ENCODE measurements at regions not wholly inside any gene's neighbourhood (a gene's known extent, or its start where the extent isn't known, plus 50 kb on each side); places are given as distances from the start of the nearest gene placed in this dataset.

DNA sequence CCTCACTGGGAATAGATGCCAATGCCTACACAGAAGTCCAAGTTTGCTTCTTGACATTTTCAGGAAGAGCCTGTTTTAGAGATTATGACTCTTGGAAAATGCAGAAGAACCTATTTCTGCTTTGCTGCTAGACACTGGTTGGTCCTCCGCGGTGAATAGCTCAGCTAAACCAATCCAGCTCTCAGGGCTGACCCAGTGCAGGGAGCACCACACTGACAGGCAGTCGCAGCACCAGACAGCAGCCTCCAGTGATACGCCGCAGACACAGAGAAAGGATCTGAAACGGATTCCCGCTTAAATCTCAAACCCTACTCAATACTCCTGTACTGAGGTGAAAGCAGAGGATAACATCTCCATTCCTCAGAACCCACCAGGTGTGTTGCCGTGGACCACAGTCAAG, 183.4 kb downstream of the ENGASE start:
- no peak for DNase-seq (ENCODE audit: low read depth in 2 of 3, low spot score in 2 of 3)

- no peak for DNase-seq (ENCODE audit: low read depth in 2 of 3, low spot score in 2 of 3)
Observed at GRCh38 chr17:79255926-79256585, 181.4 kb downstream of the ENGASE start.

- DNase-seq (ENCODE audit: low read depth in 2 of 3, low spot score in 2 of 3): no peak
Observed at GRCh38 chr17:79255456-79255855, 180.8 kb downstream of the ENGASE start.

GRCh38 chr17:79255046-79255445, 180.4 kb downstream of the ENGASE start:
- DNase-seq (ENCODE audit: low read depth in 2 of 3, low spot score in 2 of 3): no peak

DNA sequence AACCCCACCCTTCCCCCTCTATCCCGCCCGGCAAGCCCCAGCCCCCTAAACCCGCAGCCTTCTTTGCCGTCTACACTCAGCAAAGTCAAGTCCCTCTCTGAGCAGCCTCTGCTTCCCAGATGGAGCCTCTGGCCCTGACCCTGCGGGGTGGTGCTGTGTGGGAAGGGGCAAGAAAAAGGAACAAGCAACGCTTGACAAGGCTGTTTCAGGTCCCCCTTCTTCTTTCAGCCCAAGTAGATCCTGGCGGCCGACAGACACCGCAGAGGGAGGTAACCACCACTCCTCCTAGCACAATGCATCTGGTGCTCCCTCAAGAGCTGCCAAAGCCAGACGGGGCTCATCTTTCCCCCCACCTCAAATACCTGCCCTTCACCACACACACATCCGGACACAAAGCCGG, 178.3 kb downstream of the ENGASE start:
- DNase-seq (ENCODE audit: low read depth in 2 of 3, low spot score in 2 of 3): no peak

- no peak for DNase-seq (ENCODE audit: low read depth in 2 of 3, low spot score in 2 of 3)
Observed at GRCh38 chr17:79251824-79252223, 177.2 kb downstream of the ENGASE start.

DNA sequence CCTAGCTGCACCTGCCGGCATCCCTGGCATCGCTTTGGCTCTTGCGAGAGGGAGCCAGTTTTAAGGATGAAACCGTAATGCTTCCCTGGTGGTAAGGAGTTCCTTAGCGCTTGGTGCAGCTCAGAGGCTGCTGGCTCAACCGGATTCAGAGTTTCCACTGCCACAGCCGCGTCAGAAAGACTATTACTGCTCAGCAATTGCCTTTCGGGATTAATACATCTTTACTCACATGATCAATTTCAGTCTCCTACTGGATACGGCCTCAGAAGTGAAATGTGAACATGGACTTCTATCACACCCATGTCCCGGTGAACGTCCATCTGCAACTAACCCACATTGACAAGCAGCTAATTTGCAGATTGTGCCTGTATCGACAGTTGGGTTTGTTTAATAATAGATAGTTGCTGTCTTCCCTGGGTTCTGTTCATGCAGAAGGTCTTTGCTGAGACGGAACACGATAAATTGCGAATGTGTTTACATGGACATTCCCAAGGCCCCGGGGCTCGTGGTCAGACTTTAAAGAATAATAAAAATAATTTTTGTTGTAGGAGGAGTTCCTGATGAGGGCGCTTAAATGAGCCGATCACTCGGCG, 175.4 kb downstream of the ENGASE start:
- DNase-seq (ENCODE audit: low read depth in 2 of 3, low spot score in 2 of 3): no peak

DNA sequence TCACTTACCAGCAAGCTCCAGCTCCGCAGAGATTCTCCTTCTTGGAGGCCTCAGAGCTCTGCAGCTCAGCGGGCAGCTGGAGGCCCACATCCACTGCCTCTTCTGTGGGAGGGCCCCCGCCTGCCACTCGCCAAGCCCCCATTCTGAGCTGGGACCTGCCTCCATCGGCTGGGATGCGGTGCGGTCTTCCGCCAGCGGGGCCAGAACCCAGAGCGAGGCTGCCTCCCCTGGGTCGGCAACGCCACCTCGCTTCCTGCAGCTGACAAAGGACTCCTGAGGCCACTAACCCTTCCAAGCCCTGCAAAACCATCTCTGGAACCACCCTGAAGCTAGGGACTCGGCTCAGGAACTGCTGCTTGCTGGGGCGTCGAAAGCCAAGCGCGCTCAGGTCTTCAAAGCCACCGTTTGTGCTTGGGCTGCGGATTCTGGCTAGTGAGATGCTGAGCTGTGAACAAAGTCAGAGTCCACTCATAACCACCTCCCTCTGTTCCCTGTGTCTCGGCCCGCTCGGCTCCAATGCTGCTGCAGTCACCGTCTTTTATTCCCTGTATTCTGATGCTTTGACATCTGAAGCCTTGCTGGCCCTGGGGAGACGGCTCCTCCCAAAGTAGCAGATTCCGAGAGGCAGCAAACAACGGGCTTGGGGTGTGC, 174.3 kb downstream of the ENGASE start:
- DNase-seq (ENCODE audit: low read depth in 2 of 3, low spot score in 2 of 3): no peak

DNA sequence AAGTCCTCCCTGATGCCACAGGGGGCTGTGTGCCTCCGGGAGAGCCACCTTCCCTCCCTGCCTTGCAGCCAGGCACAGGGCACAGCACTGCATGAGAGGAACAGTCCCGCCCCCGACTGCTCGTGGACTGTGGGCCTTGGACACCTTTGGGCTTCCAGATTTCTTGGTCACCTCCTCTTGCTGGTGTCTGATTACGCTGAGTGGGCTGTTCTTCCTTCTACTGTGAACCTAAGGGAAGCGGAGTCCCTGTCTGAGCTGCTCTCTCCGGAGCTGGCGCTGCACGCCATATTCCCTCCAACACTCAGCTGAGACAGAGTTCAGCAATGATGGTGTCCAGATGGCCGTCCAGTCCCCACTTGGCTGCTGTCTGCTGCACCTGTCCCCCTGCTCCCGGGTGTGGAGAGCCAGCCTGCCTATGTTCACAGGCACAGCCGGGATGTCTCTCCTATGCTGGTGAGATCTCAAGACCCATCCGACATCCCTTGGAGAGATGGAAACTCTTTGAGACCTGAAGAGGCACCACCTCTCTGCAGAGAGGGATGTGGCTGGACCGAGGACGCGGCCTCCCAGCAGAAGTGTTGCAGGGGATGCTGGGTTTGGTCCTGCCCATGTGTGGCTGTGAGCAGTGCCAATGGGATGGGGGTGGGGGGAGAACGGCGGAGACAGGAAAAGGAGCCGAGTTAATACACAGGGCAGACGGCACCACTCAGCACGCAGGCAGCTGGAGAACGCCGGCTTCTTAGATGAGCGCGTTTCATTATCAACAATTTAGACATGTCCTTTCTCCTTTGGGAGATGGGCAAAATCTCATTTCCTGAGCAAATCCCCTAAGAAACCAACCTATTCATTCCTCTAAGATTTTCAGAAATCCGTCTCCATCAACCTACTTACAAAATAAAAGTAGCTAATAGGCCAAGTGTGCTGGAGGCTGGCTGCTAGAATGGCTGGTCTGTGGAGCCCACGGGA, 171.9 kb downstream of the ENGASE start:
- DNase-seq (ENCODE audit: low read depth in 2 of 3, low spot score in 2 of 3): no peak

- DNase-seq (ENCODE audit: low read depth in 2 of 3, low spot score in 2 of 3): no peak
Observed at GRCh38 chr17:79244665-79245064, 170.0 kb downstream of the ENGASE start.

DNA sequence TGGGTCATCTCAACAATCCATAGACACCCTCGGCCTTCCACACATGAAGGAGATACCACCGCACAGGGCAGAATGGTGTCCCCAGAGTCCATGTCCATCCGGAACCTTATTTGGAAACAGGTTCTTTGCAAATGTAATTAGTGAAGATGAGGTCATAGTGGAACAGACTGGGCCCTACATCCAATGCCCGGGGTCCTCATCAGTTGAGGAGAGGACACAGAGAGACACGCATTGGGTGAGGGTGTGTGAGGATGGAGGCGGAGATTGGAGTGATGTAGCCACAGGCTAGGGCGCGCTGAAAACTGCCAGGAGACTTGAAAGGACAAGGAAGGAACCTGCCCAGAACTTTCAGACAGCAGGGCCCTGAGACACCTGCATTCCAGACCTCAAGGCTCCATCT, 169.4 kb downstream of the ENGASE start:
- no peak for DNase-seq (ENCODE audit: low read depth in 2 of 3, low spot score in 2 of 3)

GRCh38 chr17:79243603-79243990, 169.0 kb downstream of the ENGASE start:
- no peak for DNase-seq (ENCODE audit: low read depth in 2 of 3, low spot score in 2 of 3)

- DNase-seq (ENCODE audit: low read depth in 2 of 3, low spot score in 2 of 3): no peak
Observed at GRCh38 chr17:79242873-79243602, 168.4 kb downstream of the ENGASE start.

DNA sequence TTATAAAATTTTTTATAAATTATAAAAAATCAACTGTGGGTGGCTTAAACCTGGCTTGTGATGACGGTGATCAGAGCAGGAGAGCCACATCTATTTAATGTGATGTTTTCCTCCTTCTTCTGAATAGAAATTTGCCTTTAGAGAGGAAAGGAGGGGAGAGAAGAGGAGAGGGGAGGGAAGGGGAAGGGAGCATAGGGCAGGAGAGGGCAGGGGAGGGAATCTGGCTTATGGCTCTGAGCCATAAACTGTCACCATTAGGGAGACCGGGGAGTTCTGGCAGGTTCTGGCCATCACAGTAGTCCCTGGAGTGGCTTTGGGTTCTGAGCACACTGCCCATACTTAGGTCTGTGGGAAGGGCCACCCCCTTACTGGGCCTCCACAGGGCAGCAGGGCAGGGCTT, 167.8 kb downstream of the ENGASE start:
- no peak for DNase-seq (ENCODE audit: low read depth in 2 of 3, low spot score in 2 of 3)

- no peak for DNase-seq (ENCODE audit: low read depth in 2 of 3, low spot score in 2 of 3)
Observed at GRCh38 chr17:79241616-79242015, 167.0 kb downstream of the ENGASE start.

DNA sequence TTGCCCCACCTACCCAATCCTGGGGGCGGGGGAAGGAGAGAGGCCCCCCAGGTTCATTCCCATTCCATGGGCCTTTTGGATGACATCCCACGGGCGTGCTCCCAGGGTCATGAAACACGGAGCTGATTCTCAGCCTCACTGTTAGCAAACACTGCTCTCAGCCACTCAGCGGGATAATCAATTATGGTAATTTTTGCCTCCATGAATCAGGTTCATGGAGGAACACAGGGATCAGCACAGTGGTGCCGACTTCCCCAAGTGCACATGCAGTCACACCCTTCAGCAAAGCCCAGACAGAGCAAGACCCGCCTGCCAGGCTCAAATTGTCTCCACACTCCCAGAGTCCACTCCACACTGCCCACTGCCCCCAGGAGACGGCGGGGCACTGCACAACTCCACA, 164.6 kb downstream of the ENGASE start:
- no peak for DNase-seq (ENCODE audit: low read depth in 2 of 3, low spot score in 2 of 3)

GRCh38 chr17:79237448-79238053, 162.9 kb downstream of the ENGASE start:
- DNase-seq (ENCODE audit: low read depth in 2 of 3, low spot score in 2 of 3): no peak

DNA sequence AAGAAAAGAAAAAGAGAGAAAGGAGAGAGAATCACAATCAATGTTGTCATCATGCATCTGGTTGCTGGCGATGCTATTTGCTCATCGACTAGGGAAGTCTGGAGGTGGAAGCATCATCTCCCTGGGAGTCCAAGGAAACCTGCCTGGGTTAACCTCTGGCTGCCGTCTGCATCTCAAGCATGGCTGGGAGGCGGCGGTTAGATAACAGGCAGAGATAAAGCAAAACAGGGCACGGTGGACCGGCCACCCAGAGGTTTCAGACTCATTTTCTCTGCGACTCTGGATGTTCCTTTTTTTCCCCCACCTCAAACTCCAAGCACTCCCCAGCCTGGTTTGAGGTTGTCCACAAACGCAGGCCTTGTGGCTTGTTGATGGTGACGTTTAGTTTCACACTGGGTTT, 161.2 kb downstream of the ENGASE start:
- no peak for DNase-seq (ENCODE audit: low read depth in 2 of 3, low spot score in 2 of 3)

DNA sequence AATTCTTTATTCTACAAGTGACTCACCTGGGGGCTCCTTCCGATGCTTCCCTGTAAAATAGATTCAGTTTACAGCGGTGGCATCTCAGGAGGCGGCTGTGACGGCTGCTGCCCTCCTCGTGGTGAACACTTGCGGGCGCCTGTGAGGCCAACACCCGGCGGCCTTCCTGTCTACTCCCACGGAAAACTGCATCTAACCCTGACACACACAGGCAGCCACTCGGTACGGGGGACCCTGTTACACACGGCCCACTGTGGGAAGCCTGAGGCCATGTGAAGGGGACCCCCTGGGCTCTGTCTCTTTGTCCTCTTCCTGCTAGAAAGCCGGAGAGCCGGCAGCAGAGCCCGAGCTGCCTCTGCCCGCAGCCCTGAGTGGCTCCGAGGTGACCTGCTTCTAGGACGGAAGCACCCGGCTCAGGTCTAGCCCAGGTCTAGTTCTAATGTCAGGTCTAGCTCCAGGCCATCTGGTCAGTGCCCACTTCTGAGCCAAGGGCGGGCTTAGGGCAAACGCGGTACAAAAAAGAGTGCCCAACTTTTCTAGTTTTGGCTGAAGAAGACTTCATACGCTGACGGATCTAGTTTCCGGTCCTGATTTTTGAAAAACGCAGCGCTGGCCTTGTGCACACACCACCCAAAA, 159.4 kb downstream of the ENGASE start:
- DNase-seq (ENCODE audit: low read depth in 2 of 3, low spot score in 2 of 3): no peak

- no peak for DNase-seq (ENCODE audit: low read depth in 2 of 3, low spot score in 2 of 3)
Observed at GRCh38 chr17:79232957-79233356, 158.3 kb downstream of the ENGASE start.

All from activated CD8-positive, alpha-beta memory T cell treated with anti-CD3 and anti-CD28 coated beads for 48 hours (primary cell).